HG03025 (cell line): ENCODE measurements at regions not wholly inside any gene's neighbourhood (a gene's known extent, or its start where the extent isn't known, plus 50 kb on each side); places are given as distances from the start of the nearest gene placed in this dataset.
"Not testable (repeated sequence)": the region's sequence is repeated elsewhere in the genome, so short reads cannot be mapped to it uniquely, and the experiment has no call there.

ENCODE experiments used
- ATAC-seq: cut with Tn5 transposase; IDR thresholded peaks from one replicate; pipeline ENCODE4 v1.9.1; 2021; ENCODE audit warnings: mild to moderate bottlenecking, moderate library complexity; ENCODE audit not compliant: unreplicated experiment, low FRiP score

GRCh38 chr3:8327739-8328138 lies 173.9 kb upstream of the LMCD1 start:
- no peak for ATAC-seq

GRCh38 chr3:8328967-8329366 lies 172.7 kb upstream of the LMCD1 start:
- no peak for ATAC-seq

- ATAC-seq, result no peak
These were observed 172.0 kb upstream of the LMCD1 start for GRCh38 chr3:8329598-8329997.

- ATAC-seq, result no peak
These were observed 165.2 kb upstream of the LMCD1 start for GRCh38 chr3:8336456-8336855.

- no peak for ATAC-seq
These were observed 163.2 kb upstream of the LMCD1 start for GRCh38 chr3:8338424-8338823.

- ATAC-seq, result no peak
These were observed 159.8 kb upstream of the LMCD1 start for GRCh38 chr3:8341821-8342247.

- ATAC-seq, result no peak
These were observed 158.6 kb upstream of the LMCD1 start for GRCh38 chr3:8343058-8343457.

GRCh38 chr3:8345398-8345797 lies 156.2 kb upstream of the LMCD1 start:
- no peak for ATAC-seq

- ATAC-seq, result no peak
These were observed 153.5 kb upstream of the LMCD1 start for GRCh38 chr3:8348076-8348475.

- no peak for ATAC-seq
These were observed 149.1 kb upstream of the LMCD1 start for GRCh38 chr3:8352475-8352874.

GRCh38 chr3:8353364-8353763 lies 148.3 kb upstream of the LMCD1 start:
- ATAC-seq, result no peak

- ATAC-seq, result no peak
These were observed 146.3 kb upstream of the LMCD1 start for GRCh38 chr3:8355346-8355745.

- not testable (repeated sequence) for ATAC-seq
These were observed 145.6 kb upstream of the LMCD1 start for GRCh38 chr3:8356066-8356465.

GRCh38 chr3:8357859-8358258 lies 143.8 kb upstream of the LMCD1 start:
- no peak for ATAC-seq

- ATAC-seq, result no peak
These were observed 142.5 kb upstream of the LMCD1 start for GRCh38 chr3:8359133-8359532.

GRCh38 chr3:8363200-8363599 lies 138.4 kb upstream of the LMCD1 start:
- ATAC-seq, result no peak

- no peak for ATAC-seq
These were observed 136.1 kb upstream of the LMCD1 start for GRCh38 chr3:8365541-8365940.

GRCh38 chr3:8366219-8366810 lies 135.3 kb upstream of the LMCD1 start:
- ATAC-seq, result no peak

GRCh38 chr3:8368598-8368997 lies 133.0 kb upstream of the LMCD1 start:
- ATAC-seq, result no peak

- ATAC-seq, result no peak
These were observed 132.0 kb upstream of the LMCD1 start for GRCh38 chr3:8369638-8370037.

- ATAC-seq, result no peak
These were observed 130.5 kb upstream of the LMCD1 start for GRCh38 chr3:8371085-8371551.

GRCh38 chr3:8371960-8372463 lies 129.6 kb upstream of the LMCD1 start:
- no peak for ATAC-seq
